K562 (cell line): ENCODE measurements at regions not wholly inside any gene's neighbourhood (a gene's known extent, or its start where the extent isn't known, plus 50 kb on each side); places are given as distances from the start of the nearest gene placed in this dataset.

ENCODE experiments used
- CBFA2T2 ChIP-seq: fragments of 450-650 bp; conservative IDR thresholded peaks from 2 replicates; pipeline ENCODE4 v1.6.1; 2017; ENCODE audit warnings: mild to moderate bottlenecking
- COPS2 ChIP-seq: fragments of 450-650 bp; conservative IDR thresholded peaks from 2 replicates; pipeline ENCODE4 v1.6.1; 2016; ENCODE audit warnings: mild to moderate bottlenecking, moderate library complexity
- HNRNPL ChIP-seq: fragments of 200-400 bp; formaldehyde crosslinking; IDR thresholded peaks from 2 replicates; pipeline ENCODE4 v1.6.1; 2017; ENCODE audit warnings: low read depth, mild to moderate bottlenecking, low read length
- KDM1A ChIP-seq, 2 experiments: fragments of 450-650 bp; IDR thresholded peaks; 2 replicates each; pipeline ENCODE4 v1.6.1; 2016; ENCODE audit warnings: mild to moderate bottlenecking in 2 of 2
- NFIC ChIP-seq: fragments of 450-650 bp; IDR thresholded peaks from 2 replicates; pipeline ENCODE4 v1.6.1; 2017; ENCODE audit warnings: mild to moderate bottlenecking, inconsistent platforms
- PCBP1 ChIP-seq: fragments of 200-400 bp; formaldehyde crosslinking; IDR thresholded peaks from 2 replicates; pipeline ENCODE4 v1.6.1; 2018; ENCODE audit warnings: mild to moderate bottlenecking, low read depth, low read length; ENCODE audit not compliant: poor library complexity, severe bottlenecking
- PRMT5 ChIP-seq: sonication (generic); formaldehyde crosslinking; IDR thresholded peaks from 2 replicates; pipeline ENCODE4 v1.5.0; 2020; ENCODE audit warnings: missing genetic modification reagents
- SMAD4 ChIP-seq: fragments of 250-450 bp; sonication (Bioruptor Pico); conservative IDR thresholded peaks from 2 replicates; pipeline ENCODE4 v1.8.0; 2021; ENCODE audit warnings: inconsistent platforms, mild to moderate bottlenecking, moderate library complexity
- TAL1 ChIP-seq: fragments of 450-650 bp; IDR thresholded peaks from 2 replicates; pipeline ENCODE4 v1.6.1; 2016; ENCODE audit warnings: mild to moderate bottlenecking
- ZNF589 ChIP-seq: fragments of 200-800 bp; sonication (Bioruptor generic); IDR thresholded peaks from 2 replicates; pipeline ENCODE4 v1.6.1; 2016; ENCODE audit warnings: low read depth, missing genetic modification characterization, missing compliant biosample characterization
- ZNF766 ChIP-seq: fragments of 200-800 bp; sonication (Bioruptor generic); conservative IDR thresholded peaks from 2 replicates; pipeline ENCODE4 v1.6.1; 2016; ENCODE audit warnings: missing genetic modification characterization, missing compliant biosample characterization
- TF ChIP-seq, protein P1 (sequence below): fragments of 450-650 bp; IDR thresholded peaks from 2 replicates; pipeline ENCODE4 v1.6.1; 2016; ENCODE audit warnings: low read depth
- TF ChIP-seq, protein P2 (sequence below): fragments of 450-650 bp; formaldehyde crosslinking; conservative IDR thresholded peaks from 2 replicates; pipeline ENCODE4 v1.4.0; 2022; ENCODE audit warnings: mild to moderate bottlenecking, missing genetic modification characterization
- TF ChIP-seq, protein P3 (sequence below): fragments of 250-450 bp; sonication (Bioruptor Pico); IDR thresholded peaks from 2 replicates; pipeline ENCODE4 v1.5.1; 2021; ENCODE audit warnings: mild to moderate bottlenecking
- TF ChIP-seq, protein P4 (sequence below): fragments of 450-650 bp; IDR thresholded peaks from 2 replicates; pipeline ENCODE4 v1.6.1; 2017; ENCODE audit warnings: antibody characterized with exemption, mild to moderate bottlenecking

DNA sequence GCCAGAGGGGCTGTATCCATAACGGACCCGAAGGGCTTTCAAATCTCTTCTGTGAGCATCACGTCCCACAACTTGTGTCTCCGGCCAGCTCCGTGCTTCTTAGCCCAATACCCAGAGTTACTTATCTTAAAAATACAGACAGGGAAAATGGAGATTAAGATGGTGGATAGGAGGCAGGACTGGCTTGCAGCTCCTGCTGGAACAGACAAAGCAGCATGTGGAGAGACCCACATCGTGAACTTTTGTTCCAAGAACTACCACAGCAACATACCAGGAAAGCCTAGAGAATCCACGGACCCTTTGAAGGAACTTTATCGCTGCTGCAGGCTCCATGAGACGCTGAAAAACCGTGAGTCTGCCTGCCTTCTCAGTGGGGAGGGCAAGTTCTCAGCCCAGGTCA, 113.7 kb downstream of the RNASET2 start (continued):
- TF ChIP-seq, protein P1, sequence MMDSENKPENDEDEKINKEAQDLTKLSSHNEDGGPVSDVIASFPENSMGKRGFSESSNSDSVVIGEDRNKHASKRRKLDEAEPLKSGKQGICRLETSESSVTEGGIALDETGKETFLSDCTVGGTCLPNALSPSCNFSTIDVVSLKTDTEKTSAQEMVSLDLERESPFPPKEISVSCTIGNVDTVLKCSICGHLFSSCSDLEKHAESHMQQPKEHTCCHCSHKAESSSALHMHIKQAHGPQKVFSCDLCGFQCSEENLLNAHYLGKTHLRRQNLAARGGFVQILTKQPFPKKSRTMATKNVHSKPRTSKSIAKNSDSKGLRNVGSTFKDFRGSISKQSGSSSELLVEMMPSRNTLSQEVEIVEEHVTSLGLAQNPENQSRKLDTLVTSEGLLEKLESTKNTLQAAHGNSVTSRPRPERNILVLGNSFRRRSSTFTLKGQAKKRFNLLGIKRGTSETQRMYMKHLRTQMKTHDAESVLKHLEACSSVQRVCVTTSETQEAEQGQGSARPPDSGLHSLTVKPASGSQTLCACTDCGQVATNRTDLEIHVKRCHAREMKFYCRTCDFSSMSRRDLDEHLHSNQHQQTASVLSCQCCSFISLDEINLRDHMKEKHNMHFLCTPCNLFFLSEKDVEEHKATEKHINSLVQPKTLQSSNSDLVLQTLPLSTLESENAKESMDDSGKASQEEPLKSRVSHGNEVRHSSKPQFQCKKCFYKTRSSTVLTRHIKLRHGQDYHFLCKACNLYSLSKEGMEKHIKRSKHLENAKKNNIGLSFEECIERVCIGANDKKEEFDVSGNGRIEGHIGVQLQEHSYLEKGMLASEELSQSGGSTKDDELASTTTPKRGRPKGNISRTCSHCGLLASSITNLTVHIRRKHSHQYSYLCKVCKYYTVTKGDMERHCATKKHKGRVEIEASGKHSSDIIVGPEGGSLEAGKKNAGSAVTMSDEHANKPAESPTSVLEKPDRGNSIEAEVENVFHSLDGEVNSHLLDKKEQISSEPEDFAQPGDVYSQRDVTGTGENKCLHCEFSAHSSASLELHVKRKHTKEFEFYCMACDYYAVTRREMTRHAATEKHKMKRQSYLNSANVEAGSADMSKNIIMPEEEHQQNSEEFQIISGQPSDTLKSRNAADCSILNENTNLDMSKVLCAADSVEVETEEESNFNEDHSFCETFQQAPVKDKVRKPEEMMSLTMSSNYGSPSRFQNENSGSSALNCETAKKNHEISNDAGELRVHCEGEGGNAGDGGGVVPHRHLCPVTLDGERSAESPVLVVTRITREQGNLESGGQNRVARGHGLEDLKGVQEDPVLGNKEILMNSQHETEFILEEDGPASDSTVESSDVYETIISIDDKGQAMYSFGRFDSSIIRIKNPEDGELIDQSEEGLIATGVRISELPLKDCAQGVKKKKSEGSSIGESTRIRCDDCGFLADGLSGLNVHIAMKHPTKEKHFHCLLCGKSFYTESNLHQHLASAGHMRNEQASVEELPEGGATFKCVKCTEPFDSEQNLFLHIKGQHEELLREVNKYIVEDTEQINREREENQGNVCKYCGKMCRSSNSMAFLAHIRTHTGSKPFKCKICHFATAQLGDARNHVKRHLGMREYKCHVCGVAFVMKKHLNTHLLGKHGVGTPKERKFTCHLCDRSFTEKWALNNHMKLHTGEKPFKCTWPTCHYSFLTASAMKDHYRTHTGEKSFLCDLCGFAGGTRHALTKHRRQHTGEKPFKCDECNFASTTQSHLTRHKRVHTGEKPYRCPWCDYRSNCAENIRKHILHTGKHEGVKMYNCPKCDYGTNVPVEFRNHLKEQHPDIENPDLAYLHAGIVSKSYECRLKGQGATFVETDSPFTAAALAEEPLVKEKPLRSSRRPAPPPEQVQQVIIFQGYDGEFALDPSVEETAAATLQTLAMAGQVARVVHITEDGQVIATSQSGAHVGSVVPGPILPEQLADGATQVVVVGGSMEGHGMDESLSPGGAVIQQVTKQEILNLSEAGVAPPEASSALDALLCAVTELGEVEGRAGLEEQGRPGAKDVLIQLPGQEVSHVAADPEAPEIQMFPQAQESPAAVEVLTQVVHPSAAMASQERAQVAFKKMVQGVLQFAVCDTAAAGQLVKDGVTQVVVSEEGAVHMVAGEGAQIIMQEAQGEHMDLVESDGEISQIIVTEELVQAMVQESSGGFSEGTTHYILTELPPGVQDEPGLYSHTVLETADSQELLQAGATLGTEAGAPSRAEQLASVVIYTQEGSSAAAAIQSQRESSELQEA: no peak
- no peak for TF ChIP-seq PRMT5 (CRISPR knock-in tag)
- TF ChIP-seq, protein P2, sequence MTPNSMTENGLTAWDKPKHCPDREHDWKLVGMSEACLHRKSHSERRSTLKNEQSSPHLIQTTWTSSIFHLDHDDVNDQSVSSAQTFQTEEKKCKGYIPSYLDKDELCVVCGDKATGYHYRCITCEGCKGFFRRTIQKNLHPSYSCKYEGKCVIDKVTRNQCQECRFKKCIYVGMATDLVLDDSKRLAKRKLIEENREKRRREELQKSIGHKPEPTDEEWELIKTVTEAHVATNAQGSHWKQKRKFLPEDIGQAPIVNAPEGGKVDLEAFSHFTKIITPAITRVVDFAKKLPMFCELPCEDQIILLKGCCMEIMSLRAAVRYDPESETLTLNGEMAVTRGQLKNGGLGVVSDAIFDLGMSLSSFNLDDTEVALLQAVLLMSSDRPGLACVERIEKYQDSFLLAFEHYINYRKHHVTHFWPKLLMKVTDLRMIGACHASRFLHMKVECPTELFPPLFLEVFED (CRISPR knock-in tag): no peak
- no peak for TF ChIP-seq ZNF589 (CRISPR knock-in tag)
- TF ChIP-seq, protein P3, sequence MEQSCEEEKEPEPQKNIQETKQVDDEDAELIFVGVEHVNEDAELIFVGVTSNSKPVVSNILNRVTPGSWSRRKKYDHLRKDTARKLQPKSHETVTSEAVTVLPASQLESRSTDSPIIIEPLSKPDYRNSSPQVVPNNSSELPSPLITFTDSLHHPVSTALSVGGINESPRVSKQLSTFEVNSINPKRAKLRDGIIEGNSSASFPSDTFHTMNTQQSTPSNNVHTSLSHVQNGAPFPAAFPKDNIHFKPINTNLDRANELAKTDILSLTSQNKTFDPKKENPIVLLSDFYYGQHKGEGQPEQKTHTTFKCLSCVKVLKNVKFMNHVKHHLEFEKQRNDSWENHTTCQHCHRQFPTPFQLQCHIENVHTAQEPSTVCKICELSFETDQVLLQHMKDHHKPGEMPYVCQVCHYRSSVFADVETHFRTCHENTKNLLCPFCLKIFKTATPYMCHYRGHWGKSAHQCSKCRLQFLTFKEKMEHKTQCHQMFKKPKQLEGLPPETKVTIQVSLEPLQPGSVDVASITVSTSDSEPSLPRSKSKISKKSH (CRISPR knock-in tag): no peak
- peak; percentile 28; the same call in 1 of the 2 replicates for TF ChIP-seq CBFA2T2
- no peak for TF ChIP-seq NFIC
- no peak for TF ChIP-seq KDM1A (IDR thresholded peaks at IDR 0.05)
- TF ChIP-seq HNRNPL: no peak
- no peak for TF ChIP-seq ZNF766 (CRISPR knock-in tag)
- TF ChIP-seq COPS2: no peak
- TF ChIP-seq TAL1: peak; percentile 44
- no peak for TF ChIP-seq PCBP1
- TF ChIP-seq, protein P4, sequence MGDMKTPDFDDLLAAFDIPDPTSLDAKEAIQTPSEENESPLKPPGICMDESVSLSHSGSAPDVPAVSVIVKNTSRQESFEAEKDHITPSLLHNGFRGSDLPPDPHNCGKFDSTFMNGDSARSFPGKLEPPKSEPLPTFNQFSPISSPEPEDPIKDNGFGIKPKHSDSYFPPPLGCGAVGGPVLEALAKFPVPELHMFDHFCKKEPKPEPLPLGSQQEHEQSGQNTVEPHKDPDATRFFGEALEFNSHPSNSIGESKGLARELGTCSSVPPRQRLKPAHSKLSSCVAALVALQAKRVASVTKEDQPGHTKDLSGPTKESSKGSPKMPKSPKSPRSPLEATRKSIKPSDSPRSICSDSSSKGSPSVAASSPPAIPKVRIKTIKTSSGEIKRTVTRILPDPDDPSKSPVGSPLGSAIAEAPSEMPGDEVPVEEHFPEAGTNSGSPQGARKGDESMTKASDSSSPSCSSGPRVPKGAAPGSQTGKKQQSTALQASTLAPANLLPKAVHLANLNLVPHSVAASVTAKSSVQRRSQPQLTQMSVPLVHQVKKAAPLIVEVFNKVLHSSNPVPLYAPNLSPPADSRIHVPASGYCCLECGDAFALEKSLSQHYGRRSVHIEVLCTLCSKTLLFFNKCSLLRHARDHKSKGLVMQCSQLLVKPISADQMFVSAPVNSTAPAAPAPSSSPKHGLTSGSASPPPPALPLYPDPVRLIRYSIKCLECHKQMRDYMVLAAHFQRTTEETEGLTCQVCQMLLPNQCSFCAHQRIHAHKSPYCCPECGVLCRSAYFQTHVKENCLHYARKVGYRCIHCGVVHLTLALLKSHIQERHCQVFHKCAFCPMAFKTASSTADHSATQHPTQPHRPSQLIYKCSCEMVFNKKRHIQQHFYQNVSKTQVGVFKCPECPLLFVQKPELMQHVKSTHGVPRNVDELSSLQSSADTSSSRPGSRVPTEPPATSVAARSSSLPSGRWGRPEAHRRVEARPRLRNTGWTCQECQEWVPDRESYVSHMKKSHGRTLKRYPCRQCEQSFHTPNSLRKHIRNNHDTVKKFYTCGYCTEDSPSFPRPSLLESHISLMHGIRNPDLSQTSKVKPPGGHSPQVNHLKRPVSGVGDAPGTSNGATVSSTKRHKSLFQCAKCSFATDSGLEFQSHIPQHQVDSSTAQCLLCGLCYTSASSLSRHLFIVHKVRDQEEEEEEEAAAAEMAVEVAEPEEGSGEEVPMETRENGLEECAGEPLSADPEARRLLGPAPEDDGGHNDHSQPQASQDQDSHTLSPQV: no peak
- peak; percentile 48; the same call in 1 of the 2 replicates for TF ChIP-seq SMAD4 (CRISPR knock-in tag)
